CD4-positive, alpha-beta T cell treated with Interleukin-1 beta for 1 hour (primary cell): ENCODE measurements at regions not wholly inside any gene's neighbourhood (a gene's known extent, or its start where the extent isn't known, plus 50 kb on each side); places are given as distances from the start of the nearest gene placed in this dataset.

Experiments
- DNase-seq, 2 donors: peaks; one replicate each; pipeline ENCODE4 v3.0.0-alpha.2; 2020 to 2022

DNA sequence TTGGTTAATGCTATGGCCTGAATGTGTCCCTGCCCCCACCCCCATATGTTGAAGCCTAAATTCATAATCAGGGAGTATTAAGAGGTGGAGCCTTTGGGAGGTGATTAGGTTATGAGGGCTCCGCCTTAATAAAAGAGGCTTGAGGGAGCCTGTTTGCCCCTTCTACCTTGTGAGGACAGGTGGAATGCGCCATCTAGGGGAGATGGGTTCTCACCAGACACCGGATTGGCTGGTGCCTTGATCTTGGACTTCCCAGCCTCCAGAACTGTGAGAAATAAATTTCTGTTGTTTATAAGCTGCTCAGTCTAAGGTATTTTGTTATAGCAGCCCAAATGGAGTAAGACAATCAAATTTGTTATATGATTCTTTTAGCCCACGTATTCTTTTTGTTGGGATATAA is 148.3 kb downstream of the PTCSC3 start:
- DNase-seq: no peak

GRCh38 chr14:36027354-36027753 is 149.2 kb downstream of the PTCSC3 start:
- no peak for DNase-seq

- no peak for DNase-seq
Measured at GRCh38 chr14:36022765-36023410, 153.6 kb downstream of the PTCSC3 start.

- DNase-seq: no peak
Measured at GRCh38 chr14:36021591-36022320, 154.8 kb downstream of the PTCSC3 start.

- no peak for DNase-seq
Measured at GRCh38 chr14:36021030-36021422, 155.5 kb downstream of the PTCSC3 start.

GRCh38 chr14:36020120-36021029 is 156.1 kb downstream of the PTCSC3 start:
- DNase-seq: no peak

DNA sequence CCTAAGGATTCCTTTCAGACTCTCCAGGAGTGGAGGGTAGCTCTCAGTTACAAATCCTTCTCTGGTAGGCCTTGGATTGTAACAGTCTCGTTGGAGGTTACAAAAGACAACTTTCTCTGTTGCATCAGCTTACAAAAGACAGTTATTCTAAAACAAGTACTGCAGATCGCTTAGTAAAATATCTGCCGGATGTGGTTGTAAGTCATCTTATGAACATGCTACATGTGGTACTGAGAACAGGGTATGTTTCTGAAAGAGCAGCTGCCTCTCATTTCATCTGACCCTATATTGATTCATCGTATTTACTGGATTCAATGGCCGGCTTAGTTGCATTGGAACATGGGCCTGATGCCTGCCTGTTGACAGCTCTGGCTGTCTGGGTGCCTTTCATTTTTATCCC is 157.4 kb downstream of the PTCSC3 start:
- DNase-seq: peak in 1 of 2 donors; percentile 1

GRCh38 chr14:36014236-36014635 is 162.3 kb downstream of the PTCSC3 start:
- DNase-seq: no peak

DNA sequence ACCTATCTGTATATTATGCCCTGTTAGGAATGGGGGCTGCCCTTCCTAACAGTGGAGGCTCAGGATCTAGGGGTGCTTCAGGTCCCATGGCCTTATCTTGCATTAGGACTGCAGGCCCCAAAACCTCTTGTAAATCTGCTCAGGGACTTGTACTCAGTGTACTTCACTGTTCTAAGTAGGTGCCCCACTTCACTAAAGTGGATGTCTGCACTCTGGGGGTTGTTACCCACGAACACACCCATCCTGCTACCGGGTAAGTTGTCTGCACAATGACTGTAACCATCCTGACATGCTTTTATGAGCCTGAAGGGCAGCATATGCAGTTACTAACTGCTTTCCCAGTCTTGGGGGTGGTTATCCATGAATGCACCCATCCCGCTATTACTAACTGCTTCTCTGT is 163.0 kb downstream of the PTCSC3 start:
- no peak for DNase-seq

DNA sequence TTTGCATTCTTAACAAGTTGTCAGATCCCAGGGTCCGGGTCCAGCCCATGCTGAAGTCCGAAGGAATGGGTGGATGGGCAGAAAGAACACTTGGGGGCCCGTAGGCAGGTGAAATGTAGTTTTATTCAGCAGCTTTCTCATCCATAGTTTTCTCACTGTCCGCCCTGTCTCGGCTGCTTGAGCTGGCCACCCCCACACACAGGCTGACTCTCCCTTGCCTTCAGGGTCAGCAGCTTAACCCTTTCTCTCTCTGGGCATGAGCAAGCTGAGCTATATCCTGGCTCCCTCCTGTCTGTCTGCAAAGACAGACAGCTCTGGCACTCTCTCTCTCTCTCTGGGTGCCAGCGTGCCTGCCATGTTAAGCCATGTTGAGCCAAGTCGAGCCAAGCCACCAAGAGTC is 163.9 kb downstream of the PTCSC3 start:
- DNase-seq: no peak

DNA sequence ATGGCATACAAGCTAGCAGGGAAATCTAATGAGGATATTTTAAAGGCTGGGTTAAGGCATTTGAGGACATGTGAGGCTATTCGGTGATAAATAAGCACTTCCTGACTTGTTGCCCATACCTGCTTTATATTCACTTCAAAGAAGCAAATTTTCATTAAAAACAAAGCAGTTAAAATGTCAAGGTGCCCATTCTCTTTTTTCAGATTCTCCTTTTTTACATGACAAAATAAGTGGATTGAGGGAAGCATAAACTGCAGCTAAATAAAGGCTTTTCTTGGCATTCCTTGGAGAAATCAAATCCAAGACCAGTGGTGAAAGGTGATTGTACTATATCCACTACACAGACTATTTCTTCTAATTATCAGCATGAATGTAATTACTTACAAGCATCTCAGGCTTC is 166.9 kb downstream of the PTCSC3 start:
- no peak for DNase-seq

GRCh38 chr14:36006623-36007022 is 169.9 kb downstream of the PTCSC3 start:
- DNase-seq: no peak

DNA sequence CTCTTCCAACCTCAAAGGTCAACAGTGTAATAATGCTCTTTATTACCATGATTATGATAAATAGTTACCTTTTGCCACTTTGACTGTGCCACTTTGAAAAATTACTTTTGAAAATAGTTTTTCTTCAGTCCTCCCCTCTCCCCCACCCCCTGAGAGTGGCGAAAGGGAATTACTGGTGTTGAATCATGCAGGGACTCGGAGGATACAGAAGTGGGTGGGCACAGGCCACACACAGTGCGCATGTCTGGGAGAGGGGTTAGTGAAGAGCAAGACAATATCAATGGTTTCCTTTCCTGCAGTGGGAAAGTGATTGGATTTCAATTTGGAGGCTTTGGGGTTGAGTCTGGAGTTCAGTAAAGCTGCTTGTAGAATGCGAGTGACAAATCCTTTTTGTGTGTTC is 170.9 kb downstream of the PTCSC3 start:
- DNase-seq: no peak

DNA sequence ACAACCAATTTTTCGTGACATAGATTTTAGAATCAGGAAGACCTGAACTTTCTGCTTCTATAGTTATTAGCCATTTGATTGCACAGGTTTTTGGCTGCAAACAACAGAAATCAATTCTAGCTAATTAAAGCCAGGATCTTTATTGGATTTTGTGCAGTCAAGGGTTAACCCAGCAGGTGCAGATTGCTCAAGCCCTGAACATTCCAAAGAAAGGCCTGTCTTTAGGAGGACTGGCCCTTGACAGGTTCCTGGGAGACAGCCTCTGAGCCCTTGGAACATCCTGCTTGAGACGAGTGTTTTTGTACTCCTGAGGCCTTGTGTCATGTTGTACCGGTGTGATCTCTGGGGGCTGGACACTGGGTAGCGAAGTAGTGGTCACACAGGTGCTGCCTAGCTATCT is 174.6 kb downstream of the PTCSC3 start:
- DNase-seq: no peak

DNA sequence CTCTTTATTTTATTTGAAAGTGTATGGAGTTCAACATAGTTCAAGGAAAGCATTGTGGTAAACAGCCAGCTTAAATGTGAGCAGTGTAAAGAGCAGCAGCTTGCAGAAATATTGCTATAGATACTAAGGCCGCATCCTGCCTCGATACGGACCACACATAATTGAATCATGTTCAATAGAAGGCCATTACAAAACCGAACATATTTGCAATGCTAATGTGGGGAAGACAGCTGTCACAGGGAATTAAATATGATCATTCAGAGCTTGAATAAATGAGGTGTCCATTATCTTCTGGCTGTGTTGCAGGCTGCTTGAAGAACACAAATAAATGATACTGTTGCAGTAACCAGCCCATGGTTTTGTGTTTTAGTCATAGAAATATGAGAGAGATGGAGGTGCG is 173.2 kb downstream of the BRMS1L start:
- no peak for DNase-seq

DNA sequence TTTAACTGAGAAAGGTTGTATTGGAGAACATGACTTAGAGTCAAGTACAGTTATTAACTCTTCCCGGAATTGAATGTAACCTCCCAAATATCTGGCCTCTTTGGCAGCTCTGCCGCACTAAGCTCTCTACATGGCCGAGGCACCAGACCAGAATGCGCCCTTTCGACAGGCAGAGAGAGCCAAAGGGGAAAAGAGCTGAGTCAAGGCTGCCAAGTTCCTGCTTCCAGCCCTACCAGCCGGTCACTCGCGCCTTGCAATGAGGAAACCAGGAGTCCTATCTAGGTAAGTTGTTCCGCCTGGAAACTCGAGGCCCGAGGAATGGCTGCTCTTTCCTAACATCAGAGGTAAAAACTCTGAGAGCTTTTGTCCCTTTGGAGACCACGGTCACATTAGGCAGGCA is 172.2 kb downstream of the BRMS1L start:
- DNase-seq: no peak

DNA sequence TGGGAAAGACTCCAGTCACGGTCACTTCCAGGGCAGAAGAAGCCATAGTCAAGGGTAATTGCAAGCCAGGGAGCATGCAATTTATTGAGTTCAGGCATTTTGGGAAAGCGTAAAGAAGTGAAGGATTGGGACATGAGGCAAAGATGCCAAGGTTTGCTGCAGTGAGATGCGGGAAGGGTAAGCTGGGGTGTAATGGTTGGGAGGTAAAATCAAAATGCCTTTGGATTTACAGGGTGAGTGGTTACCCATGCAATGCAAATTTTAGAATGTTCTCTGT is 167.5 kb downstream of the BRMS1L start:
- DNase-seq: no peak

- DNase-seq: no peak
Measured at GRCh38 chr14:35992816-35993683, 166.9 kb downstream of the BRMS1L start.

GRCh38 chr14:35991356-35991755 is 165.2 kb downstream of the BRMS1L start:
- no peak for DNase-seq

DNA sequence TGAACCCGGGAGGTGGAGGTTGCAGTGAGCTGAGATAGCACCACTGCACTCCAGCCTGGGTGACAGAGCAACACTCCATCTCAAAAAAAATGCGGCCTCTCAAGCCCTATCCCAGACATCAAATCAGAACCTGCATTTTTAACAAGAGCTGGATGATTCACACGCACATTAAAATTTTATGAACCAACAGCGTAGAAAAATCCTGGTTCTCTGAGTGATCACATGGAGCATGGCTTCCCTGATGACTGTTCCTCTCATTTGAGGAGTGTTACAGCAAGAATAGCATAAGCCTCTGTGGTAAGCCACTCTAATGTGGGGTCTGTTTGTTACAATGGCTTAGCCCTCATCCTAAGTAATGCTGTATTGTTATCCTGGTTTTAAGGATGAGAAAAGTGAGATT is 163.6 kb downstream of the BRMS1L start:
- DNase-seq: no peak

- no peak for DNase-seq
Measured at GRCh38 chr14:35988972-35989690, 163.0 kb downstream of the BRMS1L start.

- DNase-seq: no peak
Measured at GRCh38 chr14:35988550-35988949, 162.4 kb downstream of the BRMS1L start.
